GM21737 (cell line): ENCODE measurements at regions not wholly inside any gene's neighbourhood (a gene's known extent, or its start where the extent isn't known, plus 50 kb on each side); places are given as distances from the start of the nearest gene placed in this dataset.
"Not testable (repeated sequence)": the region's sequence is repeated elsewhere in the genome, so short reads cannot be mapped to it uniquely, and the experiment has no call there.

Experiments used
- ATAC-seq: cut with Tn5 transposase; IDR thresholded peaks from one replicate; pipeline ENCODE4 v1.9.1; 2021; ENCODE audit warnings: mild to moderate bottlenecking, moderate library complexity; ENCODE audit not compliant: unreplicated experiment

DNA sequence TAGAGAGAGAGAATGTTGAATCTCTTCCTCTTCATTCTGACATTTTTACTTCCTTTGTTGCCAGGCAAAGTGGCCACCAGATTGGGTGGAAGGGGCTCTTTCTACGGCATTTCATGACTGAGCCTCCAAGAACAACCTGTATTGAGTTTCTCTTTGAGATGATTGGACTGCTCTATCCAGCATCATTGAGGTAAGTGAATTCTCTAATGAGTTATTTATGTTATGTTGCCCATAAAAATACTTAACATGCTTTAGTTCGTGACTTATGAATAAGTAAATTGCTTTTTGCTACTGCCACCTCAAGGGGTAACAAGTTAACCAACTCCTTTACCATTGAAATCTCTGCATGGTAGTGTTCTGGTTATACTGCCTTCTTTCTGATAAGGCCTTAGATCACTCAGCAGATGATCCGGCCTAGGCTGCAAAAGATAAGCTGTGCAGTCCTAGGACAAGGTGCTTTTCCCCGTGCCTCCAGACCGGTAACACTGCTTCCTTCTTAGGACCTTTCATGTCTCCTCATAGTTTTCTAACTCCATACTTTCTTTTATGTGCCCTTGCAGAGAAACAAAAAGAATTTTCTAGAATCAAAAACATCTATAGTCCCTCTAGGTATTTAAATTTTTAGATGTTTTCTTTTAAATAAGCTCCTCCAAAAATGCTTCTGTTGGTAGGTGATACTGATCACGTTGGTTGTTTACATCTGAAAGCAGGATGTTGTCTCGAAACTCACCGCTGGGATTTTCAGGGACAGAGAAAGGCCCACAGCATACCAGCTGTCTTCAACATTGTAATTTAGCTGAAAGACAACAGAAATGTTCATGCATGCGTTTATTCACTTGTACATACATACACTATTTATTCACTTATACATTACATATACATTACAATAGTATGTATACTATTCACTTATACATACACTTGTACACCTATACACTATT is 157.1 kb upstream of the RBPJ start:
- ATAC-seq, result no peak

GRCh38 chr4:26171501-26171900 is 149.3 kb upstream of the RBPJ start:
- no peak for ATAC-seq

- no peak for ATAC-seq
These were observed 148.9 kb upstream of the RBPJ start for GRCh38 chr4:26171941-26172340.

DNA sequence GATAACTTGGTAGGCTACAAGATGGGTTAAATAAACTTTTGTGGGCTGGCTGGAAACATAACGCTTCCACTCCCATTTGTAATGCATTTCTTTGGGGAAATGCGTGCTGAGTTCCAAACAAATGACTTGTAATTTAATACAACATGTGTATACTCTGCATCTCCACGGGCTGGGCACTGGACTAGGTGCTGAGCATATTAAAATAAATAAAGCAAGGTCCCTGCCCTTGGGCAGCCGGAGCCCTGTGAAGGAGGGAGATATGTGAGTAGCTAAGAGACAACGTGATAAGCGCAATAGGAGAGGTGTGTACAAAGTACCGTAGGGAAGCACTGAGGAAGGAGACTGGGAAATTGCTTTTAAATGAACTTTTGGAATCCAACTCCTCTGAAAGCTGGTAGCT is 147.2 kb upstream of the RBPJ start:
- no peak for ATAC-seq

DNA sequence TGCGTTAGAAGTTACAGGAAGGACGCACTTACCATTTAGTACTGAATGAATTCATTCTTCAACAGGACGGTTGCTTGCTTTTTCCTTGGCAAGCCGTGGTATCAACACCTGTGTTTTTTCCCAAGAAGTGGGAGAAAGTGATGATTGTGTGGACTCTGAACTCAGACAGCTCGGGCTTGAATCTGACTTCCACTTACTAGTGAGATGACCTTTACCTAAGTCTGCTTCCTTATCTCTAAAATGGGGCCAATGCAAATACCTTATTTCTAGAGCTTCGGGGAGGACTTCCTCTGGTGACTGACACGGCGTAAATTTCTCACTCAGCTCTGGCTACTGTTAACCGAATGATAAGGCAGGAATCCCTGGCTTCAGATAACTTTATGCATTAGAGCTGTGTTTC is 146.8 kb upstream of the RBPJ start:
- no peak for ATAC-seq

GRCh38 chr4:26175006-26175786 is 145.6 kb upstream of the RBPJ start:
- ATAC-seq, result no peak

DNA sequence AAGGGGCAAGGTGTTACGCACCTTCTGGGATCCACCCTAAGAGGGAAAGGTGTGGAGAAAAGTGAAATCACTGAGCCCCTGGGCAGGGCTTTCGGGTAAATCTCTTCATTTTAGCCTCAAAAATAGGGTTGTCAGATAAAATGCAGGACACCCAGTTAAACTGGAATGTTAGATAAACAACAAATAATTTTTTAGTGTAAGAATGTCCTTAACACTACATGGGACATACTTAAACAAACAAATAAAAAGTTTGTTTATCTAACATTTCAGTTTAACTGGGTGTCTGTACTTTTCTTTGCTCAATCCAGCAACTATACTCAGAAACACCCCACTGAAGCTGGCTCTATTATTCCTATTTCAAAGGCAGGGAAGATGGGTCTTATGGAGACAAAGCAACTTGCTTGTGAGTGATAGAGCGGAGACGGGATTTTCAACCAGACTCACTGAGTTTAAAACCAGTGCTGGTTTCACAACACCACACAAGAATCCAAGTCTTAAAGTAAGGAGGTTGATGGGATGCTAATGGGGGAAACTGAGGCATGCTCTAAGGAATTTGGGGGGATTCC is 144.8 kb upstream of the RBPJ start:
- no peak for ATAC-seq

- no peak for ATAC-seq
These were observed 144.1 kb upstream of the RBPJ start for GRCh38 chr4:26176598-26177149.

GRCh38 chr4:26178854-26179253 is 142.0 kb upstream of the RBPJ start:
- ATAC-seq, result no peak

DNA sequence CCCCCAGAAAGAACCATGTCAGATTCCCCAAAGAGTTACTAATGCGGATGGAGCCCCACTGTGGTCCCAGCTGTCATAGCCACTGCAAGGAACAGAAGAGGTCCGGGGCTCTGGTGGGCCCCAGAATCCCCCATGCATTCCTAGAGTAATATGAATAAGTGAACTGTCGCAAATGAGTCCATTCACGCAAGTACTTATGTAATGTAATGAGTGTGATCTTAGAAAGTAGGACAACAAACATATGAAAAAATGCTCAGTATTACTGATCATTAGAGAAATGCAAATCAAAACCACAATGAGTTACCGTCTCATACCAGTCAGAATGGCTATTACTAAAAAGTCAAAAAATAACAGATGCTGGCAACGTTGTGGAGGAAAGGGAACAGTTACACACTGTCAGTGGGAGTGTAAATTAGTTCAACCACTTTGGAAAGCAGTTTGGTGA is 141.5 kb upstream of the RBPJ start:
- peak; percentile 65 for ATAC-seq

- no peak for ATAC-seq
These were observed 139.2 kb upstream of the RBPJ start for GRCh38 chr4:26181616-26182015.

- ATAC-seq, result no peak
These were observed 137.8 kb upstream of the RBPJ start for GRCh38 chr4:26183017-26183416.

DNA sequence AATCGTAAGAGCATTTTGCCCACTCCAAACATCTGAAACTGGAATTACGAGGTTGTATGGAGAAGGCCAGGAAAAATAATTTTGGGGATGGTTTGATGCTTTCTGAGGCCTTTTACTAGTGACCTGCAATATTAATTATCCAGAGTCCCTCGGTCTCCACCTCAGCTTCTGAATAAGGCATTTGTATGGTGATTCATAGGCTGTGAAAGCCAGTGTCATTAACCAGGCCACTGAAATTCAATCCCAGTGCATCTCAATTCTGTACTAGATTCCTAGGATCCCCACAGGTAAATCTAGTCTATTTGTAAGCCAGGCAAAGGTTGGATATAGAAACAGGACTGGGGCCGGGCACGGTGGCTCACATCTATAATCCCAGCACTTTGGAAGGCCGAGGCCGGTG is 135.4 kb upstream of the RBPJ start:
- no peak for ATAC-seq

DNA sequence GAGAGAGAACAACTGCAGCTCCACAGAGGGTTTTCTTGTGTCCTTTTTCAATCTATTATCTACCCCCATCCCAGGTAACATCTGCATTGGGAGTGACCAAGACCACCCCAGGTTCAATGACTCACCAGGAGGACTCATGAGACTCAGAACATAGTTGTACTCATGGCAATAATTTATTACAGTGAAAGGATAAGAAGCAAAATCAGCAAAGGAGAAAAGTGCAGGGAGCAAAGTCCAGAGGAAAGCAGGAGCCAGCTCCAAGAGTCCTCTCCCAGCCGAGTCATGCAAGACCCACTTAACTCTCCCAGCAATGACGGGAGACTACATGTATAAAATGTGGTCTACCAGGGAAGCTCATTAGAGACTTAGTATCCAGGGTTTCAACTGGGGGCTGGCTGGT is 129.5 kb upstream of the RBPJ start:
- ATAC-seq, result no peak

GRCh38 chr4:26192899-26193869 is 127.6 kb upstream of the RBPJ start:
- ATAC-seq, result no peak

- ATAC-seq, result no peak
These were observed 126.0 kb upstream of the RBPJ start for GRCh38 chr4:26194764-26195163.

GRCh38 chr4:26196567-26196966 is 124.2 kb upstream of the RBPJ start:
- ATAC-seq, result no peak

- ATAC-seq, result peak; percentile 79
These were observed 123.6 kb upstream of the RBPJ start for GRCh38 chr4:26197018-26197779.

- ATAC-seq, result not testable (repeated sequence)
These were observed 121.9 kb upstream of the RBPJ start for GRCh38 chr4:26198931-26199330.
